Cardiac fibroblast (primary cell): ENCODE measurements at regions not wholly inside any gene's neighbourhood (a gene's known extent, or its start where the extent isn't known, plus 50 kb on each side); places are given as distances from the start of the nearest gene placed in this dataset.

Source experiments
- DNase-seq, 2 donors: peaks; one replicate each; pipeline versions ENCODE4 v3.0.0 to v3.0.0-alpha.2; 2010; ENCODE audit warnings: low read depth in 2 of 2
- H3K4me3 ChIP-seq, 2 donors: replicated peaks in 1 of 2; 1 replicate in 1 of 2; 2 replicates in 1 of 2; pipeline ENCODE4 v1.5.1; 2011; ENCODE audit warnings: low read depth in 2 of 2, low read length in 2 of 2, mild to moderate bottlenecking in 2 of 2, moderate library complexity in 1 of 2
- TF ChIP-seq, protein P1 (sequence below): IDR thresholded peaks from one replicate; pipeline ENCODE4 v1.5.1; 2011; ENCODE audit warnings: low read depth, mild to moderate bottlenecking, low read length, inconsistent platforms

DNA sequence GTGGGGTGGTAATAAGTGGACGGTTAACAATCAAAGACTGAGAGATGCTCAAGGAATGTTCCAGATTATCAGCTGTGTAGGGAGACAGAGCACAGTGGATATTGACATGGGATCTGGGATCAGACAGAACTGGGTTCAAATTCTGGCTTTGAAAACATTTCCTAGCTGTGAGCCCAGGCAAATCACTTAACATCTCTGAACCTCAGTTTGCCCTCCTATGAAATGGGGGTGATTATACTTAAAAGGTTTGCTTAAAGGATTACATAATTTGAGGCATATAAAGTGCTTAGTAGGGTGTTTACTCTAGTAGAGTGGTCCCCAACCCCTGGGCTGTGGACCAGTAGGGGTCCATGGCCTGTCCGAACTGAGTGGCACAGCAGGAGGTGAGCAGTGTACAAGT, 260.0 kb upstream of the CRY1 start:
- no peak for DNase-seq
- TF ChIP-seq, protein P1, sequence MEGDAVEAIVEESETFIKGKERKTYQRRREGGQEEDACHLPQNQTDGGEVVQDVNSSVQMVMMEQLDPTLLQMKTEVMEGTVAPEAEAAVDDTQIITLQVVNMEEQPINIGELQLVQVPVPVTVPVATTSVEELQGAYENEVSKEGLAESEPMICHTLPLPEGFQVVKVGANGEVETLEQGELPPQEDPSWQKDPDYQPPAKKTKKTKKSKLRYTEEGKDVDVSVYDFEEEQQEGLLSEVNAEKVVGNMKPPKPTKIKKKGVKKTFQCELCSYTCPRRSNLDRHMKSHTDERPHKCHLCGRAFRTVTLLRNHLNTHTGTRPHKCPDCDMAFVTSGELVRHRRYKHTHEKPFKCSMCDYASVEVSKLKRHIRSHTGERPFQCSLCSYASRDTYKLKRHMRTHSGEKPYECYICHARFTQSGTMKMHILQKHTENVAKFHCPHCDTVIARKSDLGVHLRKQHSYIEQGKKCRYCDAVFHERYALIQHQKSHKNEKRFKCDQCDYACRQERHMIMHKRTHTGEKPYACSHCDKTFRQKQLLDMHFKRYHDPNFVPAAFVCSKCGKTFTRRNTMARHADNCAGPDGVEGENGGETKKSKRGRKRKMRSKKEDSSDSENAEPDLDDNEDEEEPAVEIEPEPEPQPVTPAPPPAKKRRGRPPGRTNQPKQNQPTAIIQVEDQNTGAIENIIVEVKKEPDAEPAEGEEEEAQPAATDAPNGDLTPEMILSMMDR, result no peak
- no peak overlapping the region for H3K4me3 ChIP-seq

DNA sequence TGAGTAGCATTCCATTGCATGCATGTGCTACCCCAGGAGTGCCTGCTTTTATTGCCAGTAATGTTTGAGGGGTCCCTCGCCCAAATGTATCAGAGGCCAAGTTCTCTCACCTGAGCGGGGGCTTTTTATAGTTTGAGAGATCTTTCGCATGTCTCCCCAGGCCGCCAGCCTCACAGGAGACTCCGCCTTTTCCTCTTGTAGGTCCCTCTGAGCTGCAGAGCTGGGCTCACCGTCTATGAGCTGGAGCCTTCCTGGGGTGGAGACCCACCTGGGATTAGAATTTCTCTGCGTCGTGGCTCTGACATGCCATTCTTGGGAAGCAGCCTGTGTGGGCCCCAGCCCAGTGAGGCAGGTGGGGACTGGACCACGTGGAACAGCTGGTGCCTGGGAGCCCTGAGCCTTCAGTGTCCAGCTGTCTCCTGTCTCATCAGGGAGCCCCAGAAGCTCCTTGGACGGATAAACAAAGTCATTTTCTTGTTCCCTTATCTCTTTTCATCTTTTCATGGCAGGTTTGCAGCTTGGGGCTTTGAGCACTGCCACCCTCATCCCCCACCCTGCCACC, 261.7 kb upstream of the CRY1 start:
- no peak overlapping the region for H3K4me3 ChIP-seq
- TF ChIP-seq, protein P1, result no peak
- no peak for DNase-seq

DNA sequence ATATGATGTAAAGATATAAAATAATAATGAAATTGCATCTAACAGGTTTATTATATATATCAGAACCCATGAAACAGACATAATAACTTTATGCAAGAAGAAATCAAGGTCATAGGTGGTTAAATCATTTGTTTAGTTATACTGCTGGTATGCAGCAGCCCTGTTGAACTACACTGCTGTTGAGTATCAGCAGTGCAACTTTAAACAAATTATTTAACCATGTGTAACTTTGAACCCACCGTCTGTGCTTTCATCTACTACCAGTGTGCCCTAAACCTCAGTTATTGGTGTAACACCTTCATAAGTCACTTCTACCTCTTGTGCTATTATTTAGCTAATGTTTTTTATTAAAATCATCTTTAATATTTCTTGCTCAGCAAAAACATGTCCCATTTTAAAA, 262.3 kb upstream of the CRY1 start:
- no peak overlapping the region for H3K4me3 ChIP-seq
- TF ChIP-seq, protein P1, result no peak
- DNase-seq, result no peak

DNA sequence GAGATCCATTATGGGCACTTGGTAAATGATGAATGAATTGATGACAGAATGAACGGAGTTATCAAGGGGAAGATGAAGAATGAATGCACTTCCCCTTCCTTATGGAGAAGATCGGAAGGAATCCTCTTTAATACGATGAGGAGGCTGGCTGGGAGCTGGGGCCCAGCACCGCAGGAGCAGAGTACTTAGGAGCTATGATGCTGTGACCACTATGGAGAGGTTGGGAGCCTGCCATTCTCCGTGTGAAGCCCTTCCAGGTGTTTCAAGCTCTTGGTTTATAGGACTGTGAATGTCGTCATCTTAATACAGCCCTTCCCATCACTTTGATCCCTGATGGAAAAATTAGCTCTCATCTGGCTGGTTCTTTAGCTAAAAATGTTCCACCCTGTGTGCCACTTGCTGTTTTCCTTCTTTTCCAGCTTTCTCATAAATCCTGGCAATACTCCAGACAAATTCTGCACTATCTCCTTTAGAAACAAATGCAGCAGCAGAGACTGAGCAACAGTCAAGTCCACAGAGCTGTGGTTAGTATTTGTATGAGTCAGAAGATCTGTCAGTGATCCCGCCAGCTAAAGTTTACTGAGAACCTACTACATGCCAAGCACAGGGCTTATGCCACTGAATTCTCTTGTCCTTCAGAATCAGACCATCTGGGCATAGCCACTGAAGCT, 263.1 kb upstream of the CRY1 start:
- no peak overlapping the region for H3K4me3 ChIP-seq
- peak; percentile 62 to 77 for DNase-seq
- TF ChIP-seq, protein P1, result no peak

DNA sequence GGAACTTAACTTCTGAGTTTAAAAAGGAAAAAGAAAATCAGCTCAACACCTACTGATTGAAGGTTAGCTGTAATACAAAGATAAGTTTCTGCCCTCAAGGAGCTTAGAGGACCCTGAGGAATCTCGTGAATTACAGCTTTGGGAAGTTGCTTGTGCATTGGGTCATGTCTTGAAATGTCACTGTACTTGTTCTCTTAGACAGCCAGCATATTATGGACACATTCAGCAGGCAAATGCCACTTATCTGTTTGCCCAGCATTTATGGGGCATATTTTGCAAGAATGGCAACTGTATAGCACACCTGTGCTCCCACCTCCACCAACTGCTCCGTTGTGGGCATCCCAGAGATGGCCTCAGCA, 263.6 kb upstream of the CRY1 start:
- TF ChIP-seq, protein P1, result no peak
- DNase-seq, result no peak
- H3K4me3 ChIP-seq, result no peak overlapping the region

DNA sequence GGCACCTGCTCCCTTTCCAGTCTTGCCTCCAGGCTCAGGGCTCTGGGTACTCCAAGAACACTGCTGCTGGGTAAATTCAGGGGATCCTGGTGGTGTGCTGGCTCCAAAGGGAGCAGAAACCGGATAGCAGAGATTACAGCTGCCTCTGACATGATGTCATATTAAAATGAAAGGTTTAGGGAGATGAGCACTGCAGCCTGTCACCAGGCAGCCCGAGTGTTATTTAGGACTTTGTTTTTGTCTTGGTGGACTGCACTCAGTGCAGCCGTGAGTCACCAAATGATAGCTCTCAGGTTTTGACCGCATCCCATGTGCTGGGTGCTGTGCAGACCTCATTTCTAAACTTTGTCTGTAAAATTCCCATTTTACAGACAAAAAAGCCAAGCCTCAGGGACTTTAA, 266.0 kb upstream of the CRY1 start:
- peak in 1 of 2 donors; percentile 54 for DNase-seq
- TF ChIP-seq, protein P1, result no peak
- no peak overlapping the region for H3K4me3 ChIP-seq

DNA sequence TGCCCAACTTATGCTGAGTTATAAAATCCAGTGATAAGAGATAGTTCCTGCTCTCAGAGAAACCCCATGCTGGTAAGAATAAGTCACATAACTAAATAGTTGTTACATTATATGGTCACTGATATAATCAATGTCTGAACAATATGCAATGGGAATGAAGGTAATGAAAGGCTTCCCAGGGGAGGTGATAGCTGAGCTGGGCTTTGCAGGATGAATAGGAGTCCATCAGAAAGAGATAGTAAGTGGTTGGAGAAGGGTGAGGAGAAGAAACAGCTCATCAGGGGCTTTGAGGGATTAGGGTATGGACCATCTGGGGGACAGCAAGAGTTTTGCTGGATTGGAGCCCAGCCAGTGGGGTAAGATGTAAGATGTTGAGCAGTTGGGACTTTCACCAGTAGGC, 266.7 kb upstream of the CRY1 start:
- DNase-seq, result no peak
- no peak overlapping the region for H3K4me3 ChIP-seq
- TF ChIP-seq, protein P1, result no peak
